Immature natural killer cell (primary cell): ENCODE measurements at regions not wholly inside any gene's neighbourhood (a gene's known extent, or its start where the extent isn't known, plus 50 kb on each side); places are given as distances from the start of the nearest gene placed in this dataset.
A peak's percentile ranks its signal among the peaks of the same experiment; 100 is the strongest.

Source experiments
- DNase-seq, 3 donors: peaks; one replicate each; pipeline ENCODE4 v3.0.0; 2022; ENCODE audit warnings: mixed read lengths in 1 of 3
- H3K27ac Mint-ChIP-seq, 6 donors: one replicate each; pipeline ENCODE4 v1.8.0; 2020; ENCODE audit warnings: mixed read lengths in 6 of 6, mild to moderate bottlenecking in 5 of 6, inconsistent platforms in 4 of 6, moderate library complexity in 3 of 6
- H3K27me3 Mint-ChIP-seq, 3 donors: one replicate each; pipeline ENCODE4 v1.8.0; 2020 to 2021; ENCODE audit warnings: low read depth in 3 of 3, mild to moderate bottlenecking in 3 of 3, mixed read lengths in 3 of 3, moderate library complexity in 3 of 3, inconsistent platforms in 1 of 3
- H3K36me3 Mint-ChIP-seq, 3 donors: one replicate each; pipeline ENCODE4 v1.8.0; 2020; ENCODE audit warnings: mixed read lengths in 3 of 3, inconsistent platforms in 2 of 3, mild to moderate bottlenecking in 2 of 3
- H3K4me1 Mint-ChIP-seq, 2 donors: one replicate each; pipeline ENCODE4 v1.8.0; 2020; ENCODE audit warnings: inconsistent platforms in 2 of 2, mild to moderate bottlenecking in 2 of 2, mixed read lengths in 2 of 2, moderate library complexity in 1 of 2
- H3K4me3 Mint-ChIP-seq, 5 donors: one replicate each; pipeline ENCODE4 v1.8.0; 2020; ENCODE audit warnings: mild to moderate bottlenecking in 5 of 5, mixed read lengths in 5 of 5, inconsistent platforms in 3 of 5, moderate library complexity in 3 of 5
- H3K9me3 Mint-ChIP-seq, 6 donors: one replicate each; pipeline ENCODE4 v1.8.0; 2020; ENCODE audit warnings: mild to moderate bottlenecking in 6 of 6, mixed read lengths in 6 of 6, inconsistent platforms in 4 of 6, moderate library complexity in 3 of 6

GRCh38 chr2:88320076-88320773 lies 132.3 kb downstream of the FOXI3 start:
- Mint-ChIP-seq H3K36me3 (no peaks in the 10 kb centered on the region), H3K4me3 (no peak overlapping the region), H3K4me1 (no peaks in the 10 kb centered on the region), H3K27ac (peak overlapping the region in 1 of 6 donors; percentile 46), H3K9me3 (no peaks in the 10 kb centered on the region), H3K27me3 (peaks cover 1 to 10% (median 2%) of the 10 kb centered on the region in 3 donors)
- no peak for DNase-seq

DNA sequence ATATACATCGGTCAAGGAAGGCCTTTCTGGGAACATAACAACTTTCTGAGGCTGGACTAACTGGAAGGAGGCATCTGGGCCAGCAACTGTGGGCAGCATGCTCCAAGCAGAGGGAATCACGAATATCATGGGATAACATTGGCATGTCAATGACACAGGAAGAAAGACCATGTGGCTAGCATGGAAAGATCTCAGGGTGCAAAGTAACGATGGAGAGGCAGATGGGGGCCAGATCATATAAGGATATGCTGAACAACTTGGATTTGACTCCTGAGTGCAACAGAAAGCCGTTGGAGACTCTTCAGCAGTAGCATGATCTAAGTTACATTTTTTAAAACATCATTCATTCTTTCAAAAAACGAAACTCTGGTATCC lies 133.6 kb downstream of the FOXI3 start:
- H3K36me3 Mint-ChIP-seq, result no peaks in the 10 kb centered on the region
- H3K9me3 Mint-ChIP-seq, result no peaks in the 10 kb centered on the region
- H3K27me3 Mint-ChIP-seq, result peaks cover 2 to 9% (median 3%) of the 10 kb centered on the region in 3 donors
- H3K4me1 Mint-ChIP-seq, result no peaks in the 10 kb centered on the region
- no peak overlapping the region for H3K4me3 Mint-ChIP-seq
- no peak overlapping the region for H3K27ac Mint-ChIP-seq
- no peak for DNase-seq

- no peak overlapping the region for H3K4me3 Mint-ChIP-seq
- H3K27ac Mint-ChIP-seq, result no peak overlapping the region
- peaks cover 2 to 7% (median 3%) of the 10 kb centered on the region in 3 donors for H3K27me3 Mint-ChIP-seq
- H3K36me3 Mint-ChIP-seq, result no peaks in the 10 kb centered on the region
- H3K4me1 Mint-ChIP-seq, result no peaks in the 10 kb centered on the region
- H3K9me3 Mint-ChIP-seq, result no peaks in the 10 kb centered on the region
- no peak for DNase-seq
Measured at GRCh38 chr2:88318071-88318955, 134.2 kb downstream of the FOXI3 start.

DNA sequence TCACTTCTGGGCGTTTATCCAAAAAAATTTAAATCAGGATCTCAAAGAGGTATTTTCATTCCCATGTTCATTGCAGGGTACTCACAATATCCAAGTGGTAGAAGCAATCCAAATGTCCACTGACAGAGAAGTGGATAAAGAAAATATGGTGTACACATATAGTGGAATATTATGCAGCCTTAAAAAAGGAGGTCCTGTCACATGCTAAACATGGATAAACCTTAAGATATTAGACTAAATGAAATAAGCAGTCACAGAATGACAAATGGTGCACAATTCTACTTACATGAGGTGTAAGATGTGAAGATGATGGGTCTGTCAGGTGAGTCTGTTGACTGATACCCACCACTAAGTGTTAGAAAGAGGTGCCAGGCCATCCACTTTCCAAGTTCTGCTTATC lies 140.6 kb downstream of the THNSL2 start:
- H3K27ac Mint-ChIP-seq, result no peak overlapping the region
- peaks cover 0 to 4% (median 0%) of the 10 kb centered on the region in 3 donors for H3K36me3 Mint-ChIP-seq
- peaks cover 0 to 1% of the 10 kb centered on the region in 2 donors for H3K4me1 Mint-ChIP-seq
- no peak overlapping the region for H3K4me3 Mint-ChIP-seq
- no peak for DNase-seq
- H3K9me3 Mint-ChIP-seq, result peaks cover 0 to 10% (median 0%) of the 10 kb centered on the region in 6 donors
- peaks cover 0 to 4% (median 2%) of the 10 kb centered on the region in 3 donors for H3K27me3 Mint-ChIP-seq

GRCh38 chr2:88307817-88308216 lies 137.7 kb downstream of the THNSL2 start:
- Mint-ChIP-seq H3K36me3 (peaks cover 0 to 4% (median 0%) of the 10 kb centered on the region in 3 donors), H3K4me1 (peaks cover 0 to 1% of the 10 kb centered on the region in 2 donors), H3K9me3 (peaks cover 0 to 10% (median 0%) of the 10 kb centered on the region in 6 donors), H3K27ac (no peak overlapping the region), H3K4me3 (no peak overlapping the region), H3K27me3 (peaks cover 2 to 4% (median 3%) of the 10 kb centered on the region in 3 donors)
- peak; percentile 21 to 30 (median 27) for DNase-seq

GRCh38 chr2:88303865-88304264 lies 133.7 kb downstream of the THNSL2 start:
- H3K27me3 Mint-ChIP-seq, result peaks cover 3 to 6% (median 4%) of the 10 kb centered on the region in 3 donors
- no peak overlapping the region for H3K4me3 Mint-ChIP-seq
- DNase-seq, result no peak
- peaks cover 0 to 3% (median 0%) of the 10 kb centered on the region in 6 donors for H3K9me3 Mint-ChIP-seq
- H3K4me1 Mint-ChIP-seq, result peaks cover 0 to 4% of the 10 kb centered on the region in 2 donors
- no peaks in the 10 kb centered on the region for H3K36me3 Mint-ChIP-seq
- H3K27ac Mint-ChIP-seq, result no peak overlapping the region

- peaks cover 0 to 8% (median 3%) of the 10 kb centered on the region in 3 donors for H3K27me3 Mint-ChIP-seq
- peaks cover 0 to 3% of the 10 kb centered on the region in 2 donors for H3K4me1 Mint-ChIP-seq
- no peak overlapping the region for H3K4me3 Mint-ChIP-seq
- peaks cover 0 to 1% (median 0%) of the 10 kb centered on the region in 6 donors for H3K9me3 Mint-ChIP-seq
- DNase-seq, result no peak
- no peaks in the 10 kb centered on the region for H3K36me3 Mint-ChIP-seq
- no peak overlapping the region for H3K27ac Mint-ChIP-seq
Measured at GRCh38 chr2:88296247-88296646, 126.1 kb downstream of the THNSL2 start.

GRCh38 chr2:88283886-88284592 lies 113.9 kb downstream of the THNSL2 start:
- no peak overlapping the region for H3K4me3 Mint-ChIP-seq

DNA sequence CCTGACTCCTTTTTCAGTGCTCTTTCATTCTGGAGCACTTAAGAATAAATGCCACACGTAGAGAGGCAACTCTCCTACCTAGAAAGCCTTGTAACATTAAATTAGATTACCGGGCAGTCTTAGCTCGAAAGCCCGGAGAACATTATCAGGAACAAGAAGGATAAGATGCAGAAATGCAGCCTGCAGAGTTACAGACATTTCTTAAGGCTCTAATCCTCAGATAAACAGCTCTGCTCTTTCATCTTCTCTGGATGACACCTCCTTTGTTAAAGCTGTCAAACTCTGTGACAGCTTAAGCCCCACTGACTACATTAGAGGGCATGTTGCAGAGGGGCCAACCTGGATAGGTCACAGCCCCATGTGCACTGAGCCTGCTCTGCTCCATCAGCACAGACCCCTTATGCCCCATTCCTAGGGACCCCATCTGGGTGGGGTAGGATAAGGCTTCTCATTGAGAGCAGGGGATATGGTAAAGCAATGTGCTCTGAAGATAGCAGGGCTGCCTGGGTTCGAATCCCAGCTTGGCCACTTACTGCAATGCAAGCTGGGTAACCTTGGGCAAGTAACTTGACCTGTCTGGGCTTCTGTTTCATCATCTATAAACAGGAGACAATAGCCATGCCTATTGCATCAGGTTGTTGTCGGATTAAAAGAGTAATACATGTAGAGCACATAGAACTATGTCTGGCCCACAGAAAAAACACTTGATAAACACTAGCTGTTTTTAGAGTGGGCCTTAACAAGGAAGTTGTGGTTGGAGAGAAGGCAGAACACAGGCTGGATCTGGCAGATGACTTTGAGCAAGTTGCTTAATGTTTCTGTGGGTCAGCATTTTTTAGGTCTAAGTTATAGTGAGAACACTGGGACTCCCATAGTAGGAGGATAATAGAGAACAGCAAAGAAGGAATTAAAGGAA lies 111.4 kb downstream of the THNSL2 start:
- no peaks in the 10 kb centered on the region for H3K36me3 Mint-ChIP-seq
- no peaks in the 10 kb centered on the region for H3K9me3 Mint-ChIP-seq
- H3K27ac Mint-ChIP-seq, result peak overlapping the region; percentile 9 to 74 (median 50)
- DNase-seq, result peak; percentile 11 to 22 (median 14)
- H3K4me3 Mint-ChIP-seq, result peak overlapping the region; percentile 1 to 59 (median 31)
- H3K27me3 Mint-ChIP-seq, result peaks cover 0 to 19% (median 6%) of the 10 kb centered on the region in 3 donors
- H3K4me1 Mint-ChIP-seq, result peaks cover 10 to 21% of the 10 kb centered on the region in 2 donors

More at GRCh38 chr2:88283886-88284592, 113.9 kb downstream of the THNSL2 start:
- H3K27ac Mint-ChIP-seq, result no peak overlapping the region
- H3K27me3 Mint-ChIP-seq, result peaks cover 0 to 19% (median 6%) of the 10 kb centered on the region in 3 donors
- peak in 1 of 3 donors; percentile 4 for DNase-seq
- no peaks in the 10 kb centered on the region for H3K36me3 Mint-ChIP-seq
- peaks cover 10 to 21% of the 10 kb centered on the region in 2 donors for H3K4me1 Mint-ChIP-seq
- H3K9me3 Mint-ChIP-seq, result no peaks in the 10 kb centered on the region

DNA sequence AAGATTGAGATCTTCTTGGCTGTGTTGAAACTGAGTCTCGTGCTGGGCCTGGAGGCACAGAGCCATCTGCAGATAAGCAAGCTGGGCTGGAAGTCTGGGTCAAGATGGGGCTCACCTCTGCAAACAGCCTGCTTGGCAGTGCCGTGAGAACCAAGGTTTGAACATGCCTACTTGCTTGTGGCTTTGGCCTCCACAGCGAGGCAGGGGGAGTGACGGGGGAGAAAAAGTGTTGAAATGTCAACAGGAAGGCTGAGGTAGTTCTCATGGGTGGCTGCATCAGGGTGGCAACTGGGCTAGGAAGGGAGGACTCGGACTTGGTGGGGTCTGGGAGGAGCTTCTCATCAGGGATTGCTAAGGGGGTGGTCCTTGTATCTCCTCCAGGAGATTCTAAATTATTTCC lies 99.7 kb downstream of the THNSL2 start:
- Mint-ChIP-seq H3K4me1 (peaks cover 21 to 34% of the 10 kb centered on the region in 2 donors), H3K27ac (peak overlapping the region; percentile 71 to 93 (median 86)), H3K4me3 (peak overlapping the region in 4 of 5 donors; percentile 46 to 67 (median 54)), H3K9me3 (peaks cover 0 to 4% (median 0%) of the 10 kb centered on the region in 6 donors), H3K27me3 (peaks cover 0 to 4% (median 2%) of the 10 kb centered on the region in 3 donors), H3K36me3 (no peaks in the 10 kb centered on the region)
- DNase-seq, result peak; percentile 45 to 61 (median 47)

DNA sequence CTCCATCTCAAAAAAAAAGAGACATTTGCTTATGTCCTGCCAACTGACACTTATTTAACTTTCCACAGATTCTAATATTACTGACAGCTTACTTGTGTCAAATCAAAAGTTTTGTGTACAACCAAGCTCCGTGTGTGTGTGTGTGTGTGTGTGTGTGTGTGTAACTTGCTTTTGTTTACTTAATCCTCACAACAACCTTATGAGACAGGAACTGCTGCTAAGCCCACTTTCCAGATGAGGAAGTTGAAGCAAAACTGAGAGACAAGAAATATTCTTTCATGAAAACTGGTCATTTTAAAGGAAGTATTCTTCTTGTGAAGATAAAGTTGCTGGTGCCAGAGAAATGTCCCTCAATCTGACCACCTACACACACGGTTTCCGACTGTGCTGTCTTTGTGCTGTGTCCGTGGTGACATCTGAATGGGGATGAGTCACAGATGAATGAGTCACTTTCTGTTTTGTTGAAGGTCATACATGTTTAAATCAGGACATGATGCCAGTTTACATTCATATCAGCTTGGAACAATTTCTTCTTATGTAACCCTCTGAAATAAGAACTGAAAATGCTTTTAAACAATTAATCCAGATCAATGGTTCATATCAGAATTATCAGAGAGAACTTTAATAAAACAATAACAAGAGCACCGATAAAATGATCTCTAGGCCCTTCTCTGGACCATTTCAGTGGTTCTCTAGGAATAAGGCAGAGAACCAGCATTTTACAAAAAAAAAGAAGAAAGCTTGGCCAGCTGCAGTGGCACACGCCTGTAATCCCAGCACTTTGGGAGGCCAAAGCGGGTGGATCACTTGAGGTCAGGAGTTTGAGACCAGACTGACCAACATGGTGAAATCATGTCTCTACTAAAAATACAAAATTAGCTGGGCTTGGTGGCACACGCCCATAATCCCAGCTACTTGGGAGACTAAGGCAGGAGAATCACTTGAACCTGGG lies 95.5 kb downstream of the THNSL2 start:
- H3K4me1 Mint-ChIP-seq, result peaks cover 21 to 33% of the 10 kb centered on the region in 2 donors
- peak; percentile 15 to 47 (median 23) for DNase-seq
- peaks cover 0 to 4% (median 4%) of the 10 kb centered on the region in 3 donors for H3K27me3 Mint-ChIP-seq
- peaks cover 0 to 4% (median 0%) of the 10 kb centered on the region in 6 donors for H3K9me3 Mint-ChIP-seq
- H3K27ac Mint-ChIP-seq, result peak overlapping the region; percentile 75 to 88 (median 80)
- peak overlapping the region in 4 of 5 donors; percentile 17 to 54 (median 27) for H3K4me3 Mint-ChIP-seq
- H3K36me3 Mint-ChIP-seq, result no peaks in the 10 kb centered on the region

GRCh38 chr2:88263861-88264260 lies 93.7 kb downstream of the THNSL2 start:
- peaks cover 8 to 16% of the 10 kb centered on the region in 2 donors for H3K4me1 Mint-ChIP-seq
- H3K4me3 Mint-ChIP-seq, result no peak overlapping the region
- no peak for DNase-seq
- peaks cover 0 to 4% (median 0%) of the 10 kb centered on the region in 3 donors for H3K27me3 Mint-ChIP-seq
- no peaks in the 10 kb centered on the region for H3K36me3 Mint-ChIP-seq
- H3K9me3 Mint-ChIP-seq, result peaks cover 0 to 6% (median 0%) of the 10 kb centered on the region in 6 donors
- H3K27ac Mint-ChIP-seq, result no peak overlapping the region
